KMS-11 (cell line): ENCODE measurements at regions not wholly inside any gene's neighbourhood (a gene's known extent, or its start where the extent isn't known, plus 50 kb on each side); places are given as distances from the start of the nearest gene placed in this dataset.

Source experiments
- H2AFZ ChIP-seq: fragments of 200-600 bp; sonication (generic); 2 replicates; pipeline ENCODE4 v1.6.1; 2016; ENCODE audit warnings: antibody characterized with exemption, mixed run types, low read depth
- H3K27ac ChIP-seq: fragments of 200-600 bp; sonication (generic); 2 replicates; pipeline ENCODE4 v1.6.1; 2016; ENCODE audit warnings: mild to moderate bottlenecking, mixed run types
- H3K27me3 ChIP-seq: fragments of 200-600 bp; sonication (generic); 2 replicates; pipeline ENCODE4 v1.6.1; 2017; ENCODE audit warnings: mild to moderate bottlenecking, low read depth, mixed run types, moderate library complexity; ENCODE audit not compliant: insufficient read depth
- H3K36me3 ChIP-seq: fragments of 200-600 bp; sonication (generic); 2 replicates; pipeline ENCODE4 v1.6.1; 2017; ENCODE audit warnings: mild to moderate bottlenecking, mixed run types; ENCODE audit not compliant: insufficient read depth
- H3K4me1 ChIP-seq: fragments of 200-600 bp; sonication (generic); 2 replicates; pipeline ENCODE4 v1.6.1; 2016; ENCODE audit warnings: mild to moderate bottlenecking, low read depth, mixed run types; ENCODE audit not compliant: poor library complexity, severe bottlenecking
- H3K4me2 ChIP-seq: fragments of 200-600 bp; sonication (generic); 2 replicates; pipeline ENCODE4 v1.7.0; 2016; ENCODE audit warnings: mild to moderate bottlenecking, mixed run types
- H3K4me3 ChIP-seq: fragments of 200-600 bp; sonication (generic); IDR thresholded peaks from 2 replicates; pipeline ENCODE4 v1.6.1; 2017; ENCODE audit warnings: low read depth, low read length, mixed read lengths; ENCODE audit not compliant: insufficient read depth
- H3K79me2 ChIP-seq: fragments of 200-600 bp; sonication (generic); 2 replicates; pipeline ENCODE4 v1.6.1; 2016; ENCODE audit warnings: low read depth, mixed run types; ENCODE audit not compliant: insufficient read depth
- H3K9ac ChIP-seq: fragments of 200-600 bp; sonication (generic); 2 replicates; pipeline ENCODE4 v1.6.1; 2016; ENCODE audit warnings: mild to moderate bottlenecking, mixed run types
- H4K20me1 ChIP-seq: fragments of 200-600 bp; sonication (generic); 2 replicates; pipeline ENCODE4 v1.6.1; 2016; ENCODE audit warnings: mild to moderate bottlenecking, mixed run types; ENCODE audit not compliant: insufficient read depth
- TF ChIP-seq, protein P1 (sequence below): fragments of 200-600 bp; sonication (generic); conservative IDR thresholded peaks from 2 replicates; pipeline ENCODE4 v1.6.1; 2017; ENCODE audit warnings: low read depth, mild to moderate bottlenecking, antibody characterized with exemption, low read length, moderate library complexity, mixed read lengths

DNA sequence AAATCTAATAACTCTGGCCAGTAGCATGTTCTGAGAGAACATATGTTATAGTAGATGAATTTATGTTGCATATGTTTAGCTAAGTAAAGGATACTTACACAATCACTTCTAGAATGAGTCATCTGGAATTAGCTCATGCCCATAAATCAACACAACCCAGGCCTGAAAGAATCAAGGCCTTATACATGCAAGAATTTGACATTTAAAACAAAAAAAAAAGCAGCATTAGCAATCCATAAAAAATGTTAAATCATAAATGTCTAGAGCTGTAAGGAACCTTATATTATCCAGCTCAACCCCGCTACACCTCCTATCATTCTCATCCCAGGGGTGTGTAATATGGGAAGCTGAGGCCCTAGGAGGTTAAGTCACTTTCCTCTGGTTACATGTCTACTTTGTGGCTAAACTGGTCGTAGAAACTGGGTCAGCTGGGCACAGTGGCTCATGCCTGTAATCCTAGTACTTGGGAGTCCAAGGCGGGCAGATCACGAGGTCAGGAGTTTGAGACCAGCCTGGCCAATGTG is 105.2 kb upstream of the CARMIL1 start:
- H3K4me1 ChIP-seq: no peaks in the 10 kb centered on the region

DNA sequence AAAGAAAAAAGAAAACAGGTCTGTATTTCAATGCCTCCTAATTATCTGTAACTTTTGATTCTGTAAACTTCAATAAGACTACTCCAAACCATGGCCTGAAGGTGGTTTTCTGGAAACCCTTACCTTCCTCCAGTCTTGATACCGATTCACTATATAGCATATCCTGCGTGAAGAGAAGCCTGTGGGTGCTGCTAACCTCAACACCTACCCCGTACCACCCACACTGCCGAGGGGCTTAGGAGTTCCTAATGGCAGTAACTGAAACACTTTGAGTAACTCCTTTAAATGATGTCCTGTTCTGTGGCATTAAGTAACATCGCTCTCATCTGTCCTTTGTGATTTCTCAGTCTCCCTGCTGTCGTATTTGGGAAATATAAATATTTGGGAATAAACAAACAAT is 104.5 kb upstream of the CARMIL1 start:
- H3K4me2 ChIP-seq: no peak overlapping the region
- H3K36me3 ChIP-seq: no peaks in the 10 kb centered on the region
- H3K4me1 ChIP-seq: no peaks in the 10 kb centered on the region
- no peaks in the 10 kb centered on the region for H4K20me1 ChIP-seq
- H3K4me3 ChIP-seq: no peak overlapping the region
- H3K27ac ChIP-seq: no peak overlapping the region
- no peak overlapping the region for H2AFZ ChIP-seq
- TF ChIP-seq, protein P1, sequence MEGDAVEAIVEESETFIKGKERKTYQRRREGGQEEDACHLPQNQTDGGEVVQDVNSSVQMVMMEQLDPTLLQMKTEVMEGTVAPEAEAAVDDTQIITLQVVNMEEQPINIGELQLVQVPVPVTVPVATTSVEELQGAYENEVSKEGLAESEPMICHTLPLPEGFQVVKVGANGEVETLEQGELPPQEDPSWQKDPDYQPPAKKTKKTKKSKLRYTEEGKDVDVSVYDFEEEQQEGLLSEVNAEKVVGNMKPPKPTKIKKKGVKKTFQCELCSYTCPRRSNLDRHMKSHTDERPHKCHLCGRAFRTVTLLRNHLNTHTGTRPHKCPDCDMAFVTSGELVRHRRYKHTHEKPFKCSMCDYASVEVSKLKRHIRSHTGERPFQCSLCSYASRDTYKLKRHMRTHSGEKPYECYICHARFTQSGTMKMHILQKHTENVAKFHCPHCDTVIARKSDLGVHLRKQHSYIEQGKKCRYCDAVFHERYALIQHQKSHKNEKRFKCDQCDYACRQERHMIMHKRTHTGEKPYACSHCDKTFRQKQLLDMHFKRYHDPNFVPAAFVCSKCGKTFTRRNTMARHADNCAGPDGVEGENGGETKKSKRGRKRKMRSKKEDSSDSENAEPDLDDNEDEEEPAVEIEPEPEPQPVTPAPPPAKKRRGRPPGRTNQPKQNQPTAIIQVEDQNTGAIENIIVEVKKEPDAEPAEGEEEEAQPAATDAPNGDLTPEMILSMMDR: no peak
- no peak overlapping the region for H3K9ac ChIP-seq
- H3K79me2 ChIP-seq: no peaks in the 10 kb centered on the region
- no peaks in the 10 kb centered on the region for H3K27me3 ChIP-seq

More for the DNA sequence above, 105.2 kb upstream of the CARMIL1 start:
- H2AFZ ChIP-seq: no peak overlapping the region
- TF ChIP-seq, protein P1: no peak
- no peaks in the 10 kb centered on the region for H3K79me2 ChIP-seq
- no peak overlapping the region for H3K4me3 ChIP-seq
- no peak overlapping the region for H3K27ac ChIP-seq
- H3K27me3 ChIP-seq: no peaks in the 10 kb centered on the region
- no peaks in the 10 kb centered on the region for H4K20me1 ChIP-seq
- H3K9ac ChIP-seq: no peak overlapping the region
- no peak overlapping the region for H3K4me2 ChIP-seq
- H3K36me3 ChIP-seq: no peaks in the 10 kb centered on the region

DNA sequence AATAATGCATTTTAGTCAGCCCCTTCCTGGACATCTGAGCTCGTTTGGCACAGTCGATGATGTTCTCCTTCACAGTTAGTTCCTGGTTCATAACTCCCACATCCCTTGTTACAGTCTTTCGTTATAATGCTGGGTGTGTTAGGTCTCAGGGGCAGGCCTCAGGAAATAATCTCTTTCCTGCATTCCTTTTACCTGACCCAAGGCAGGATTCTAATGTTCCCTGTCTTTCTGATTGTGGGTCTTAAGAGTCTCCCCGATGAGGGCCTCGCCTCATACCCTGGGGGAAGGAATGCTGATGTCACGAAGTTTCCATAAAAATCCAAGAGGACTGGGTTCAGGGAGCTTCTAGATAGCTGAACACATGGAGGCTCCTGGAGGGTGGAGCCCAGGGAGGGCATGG is 104.0 kb upstream of the CARMIL1 start:
- H3K4me3 ChIP-seq: no peak overlapping the region
- H3K36me3 ChIP-seq: no peaks in the 10 kb centered on the region
- no peak overlapping the region for H3K4me2 ChIP-seq
- H3K9ac ChIP-seq: no peak overlapping the region
- TF ChIP-seq, protein P1: no peak
- H4K20me1 ChIP-seq: no peaks in the 10 kb centered on the region
- no peaks in the 10 kb centered on the region for H3K27me3 ChIP-seq
- H3K79me2 ChIP-seq: no peaks in the 10 kb centered on the region
- no peak overlapping the region for H3K27ac ChIP-seq
- H3K4me1 ChIP-seq: no peaks in the 10 kb centered on the region
- no peak overlapping the region for H2AFZ ChIP-seq

DNA sequence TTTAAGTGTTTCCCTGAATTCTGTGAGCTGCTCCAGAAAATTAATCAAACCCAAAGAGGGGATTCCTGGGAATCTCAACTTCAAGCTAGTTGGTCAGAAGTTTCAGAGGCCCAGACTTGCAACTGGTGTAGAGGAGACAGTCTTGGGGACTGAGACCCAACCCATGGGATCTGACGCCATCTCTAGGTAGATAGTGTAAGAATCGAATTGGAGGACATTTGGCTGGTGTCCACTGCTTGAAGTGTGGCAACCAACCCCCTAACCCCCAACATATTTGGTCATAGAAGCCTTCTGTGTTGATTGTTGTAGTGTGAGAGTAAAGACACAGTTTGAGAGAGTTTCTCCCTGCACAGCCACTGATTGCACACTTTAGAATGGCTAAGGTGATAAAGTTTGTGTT is 103.5 kb upstream of the CARMIL1 start:
- Histone ChIP-seq H3K27me3 (no peaks in the 10 kb centered on the region), H3K4me3 (no peak overlapping the region), H3K27ac (no peak overlapping the region), H4K20me1 (no peaks in the 10 kb centered on the region), H3K4me2 (no peak overlapping the region), H3K36me3 (no peaks in the 10 kb centered on the region), H3K4me1 (no peaks in the 10 kb centered on the region), H3K9ac (no peak overlapping the region), H3K79me2 (no peaks in the 10 kb centered on the region), H2AFZ (no peak overlapping the region)
- TF ChIP-seq, protein P1: no peak
